OCI-LY3 (cell line): ENCODE measurements at regions not wholly inside any gene's neighbourhood (a gene's known extent, or its start where the extent isn't known, plus 50 kb on each side); places are given as distances from the start of the nearest gene placed in this dataset.

Experiments used
- CTCF ChIP-seq: fragments of 200-600, 300-600 bp; sonication (generic); IDR thresholded peaks from 2 replicates; pipeline ENCODE4 v1.5.1; 2014; ENCODE audit warnings: antibody characterized with exemption, low read length, low read depth
- EZH2phosphoT487 ChIP-seq: fragments of 200-600 bp; shearing (Covaris generic); IDR thresholded peaks from 2 replicates; pipeline ENCODE4 v1.6.1; 2018; ENCODE audit warnings: antibody characterized with exemption, mixed run types, low read depth

GRCh38 chr10:71008150-71008549 is 119.8 kb upstream of the PCBD1 start:
- TF ChIP-seq CTCF: no peak
- no peak for TF ChIP-seq EZH2phosphoT487
